H9 (cell line): ENCODE measurements at regions not wholly inside any gene's neighbourhood (a gene's known extent, or its start where the extent isn't known, plus 50 kb on each side); places are given as distances from the start of the nearest gene placed in this dataset.

Experiments
- DNase-seq: peaks from one replicate; pipeline ENCODE4 v3.0.0-alpha.2; 2017
- H2AFZ ChIP-seq: one replicate; pipeline ENCODE4 v1.6.1; 2013; ENCODE audit warnings: mild to moderate bottlenecking, low read length, control low read depth, moderate library complexity
- H2AK5ac ChIP-seq: 2 replicates; pipeline ENCODE4 v1.6.1; 2013; ENCODE audit warnings: low read length, control low read depth, mixed read lengths; ENCODE audit not compliant: insufficient read length
- H2BK120ac ChIP-seq: one replicate; pipeline ENCODE4 v1.6.1; 2013; ENCODE audit warnings: low read depth, mild to moderate bottlenecking, low read length, control low read depth, inconsistent platforms; ENCODE audit not compliant: poor library complexity, severe bottlenecking
- H2BK12ac ChIP-seq: 2 replicates; pipeline ENCODE4 v1.6.1; 2013; ENCODE audit warnings: low read length, control low read depth, mixed read lengths, low read depth; ENCODE audit not compliant: insufficient read length
- H2BK15ac ChIP-seq: 2 replicates; pipeline ENCODE4 v1.6.1; 2013; ENCODE audit warnings: low read depth, low read length, control low read depth
- H2BK20ac ChIP-seq: one replicate; pipeline ENCODE4 v1.6.1; 2013; ENCODE audit warnings: low read depth, mild to moderate bottlenecking, low read length, control low read depth, inconsistent platforms; ENCODE audit not compliant: poor library complexity, severe bottlenecking
- H2BK5ac ChIP-seq: 2 replicates; pipeline ENCODE4 v1.6.1; 2013; ENCODE audit warnings: low read length, control low read depth, mixed read lengths; ENCODE audit not compliant: insufficient read length
- H3K14ac ChIP-seq: 2 replicates; pipeline ENCODE4 v1.6.1; 2013; ENCODE audit warnings: low read length, control low read depth; ENCODE audit not compliant: insufficient read depth
- H3K18ac ChIP-seq: 2 replicates; pipeline ENCODE4 v1.6.1; 2013; ENCODE audit warnings: low read depth, mild to moderate bottlenecking, mixed read lengths, low read length, control low read depth; ENCODE audit not compliant: insufficient read length
- H3K23ac ChIP-seq: 2 replicates; pipeline ENCODE4 v1.6.1; 2013; ENCODE audit warnings: low read length, control low read depth, mixed read lengths, low read depth; ENCODE audit not compliant: insufficient read length
- H3K23me2 ChIP-seq: 2 replicates; pipeline ENCODE4 v1.6.1; 2013; ENCODE audit warnings: low read depth, mild to moderate bottlenecking, mixed read lengths, low read length, control low read depth; ENCODE audit not compliant: insufficient read length, poor library complexity, severe bottlenecking
- H3K27ac ChIP-seq: 2 replicates; pipeline ENCODE4 v1.5.1; 2013; ENCODE audit warnings: low read length, control low read depth, mixed read lengths, low read depth; ENCODE audit not compliant: insufficient read length
- H3K27me3 ChIP-seq: 2 replicates; pipeline ENCODE4 v1.6.1; 2013; ENCODE audit warnings: low read length, control low read depth, inconsistent platforms; ENCODE audit not compliant: insufficient read depth
- H3K4ac ChIP-seq: 2 replicates; pipeline ENCODE4 v1.6.1; 2013; ENCODE audit warnings: low read depth, mild to moderate bottlenecking, control low read depth, inconsistent platforms, low read length, moderate library complexity
- H3K4me1 ChIP-seq: 2 replicates; pipeline ENCODE4 v1.6.1; 2013; ENCODE audit warnings: low read length, control low read depth, inconsistent platforms; ENCODE audit not compliant: insufficient read depth
- H3K4me2 ChIP-seq: 2 replicates; pipeline ENCODE4 v1.6.1; 2013; ENCODE audit warnings: low read length, control low read depth, mixed read lengths; ENCODE audit not compliant: insufficient read length, insufficient read depth
- H3K56ac ChIP-seq: 2 replicates; pipeline ENCODE4 v1.6.1; 2013; ENCODE audit warnings: low read depth, mild to moderate bottlenecking, mixed read lengths, low read length, control low read depth; ENCODE audit not compliant: insufficient read length
- H3K79me1 ChIP-seq: 2 replicates; pipeline ENCODE4 v1.6.1; 2013; ENCODE audit warnings: low read depth, mild to moderate bottlenecking, moderate library complexity, low read length, control low read depth, inconsistent platforms; ENCODE audit not compliant: insufficient read depth, poor library complexity, severe bottlenecking
- H3K79me2 ChIP-seq: 2 replicates; pipeline ENCODE4 v1.6.1; 2013; ENCODE audit warnings: low read length, control low read depth, inconsistent platforms; ENCODE audit not compliant: insufficient read depth
- H3K9ac ChIP-seq: 2 replicates; pipeline ENCODE4 v1.6.1; 2013; ENCODE audit warnings: low read length, control low read depth, mixed read lengths; ENCODE audit not compliant: insufficient read length; ENCODE audit errors: extremely low read depth
- H3K9me3 ChIP-seq: one replicate; pipeline ENCODE4 v1.6.1; 2013; ENCODE audit warnings: low read depth, low read length, inconsistent platforms; ENCODE audit not compliant: control insufficient read depth
- H3T11ph ChIP-seq: one replicate; pipeline ENCODE4 v1.6.1; 2013; ENCODE audit warnings: mild to moderate bottlenecking, low read length, control low read depth, inconsistent platforms
- H4K20me1 ChIP-seq: one replicate; pipeline ENCODE4 v1.6.1; 2013; ENCODE audit not compliant: control insufficient read depth, insufficient read length, insufficient read depth
- H4K5ac ChIP-seq: 2 replicates; pipeline ENCODE4 v1.6.1; 2013; ENCODE audit warnings: low read depth, mild to moderate bottlenecking, mixed read lengths, low read length, control low read depth; ENCODE audit not compliant: insufficient read length
- H4K8ac ChIP-seq: replicated peaks from 2 replicates; pipeline ENCODE4 v1.6.1; 2013; ENCODE audit warnings: low read length, control low read depth, mixed read lengths, low read depth; ENCODE audit not compliant: insufficient read length
- H4K91ac ChIP-seq: 2 replicates; pipeline ENCODE4 v1.6.1; 2013; ENCODE audit warnings: low read depth, mild to moderate bottlenecking, moderate library complexity, mixed read lengths, low read length, control low read depth; ENCODE audit not compliant: insufficient read length
- H3K27ac Mint-ChIP-seq, 3 experiments: 2 replicates in 2 of 3; 3 replicates in 1 of 3; pipeline ENCODE4 v1.8.0; 2020 to 2021; ENCODE audit warnings: mixed read lengths in 3 of 3, mild to moderate bottlenecking in 1 of 3, moderate library complexity in 1 of 3
- H3K27me3 Mint-ChIP-seq: 2 replicates; pipeline ENCODE4 v1.8.0; 2021; ENCODE audit warnings: low read depth, mild to moderate bottlenecking, moderate library complexity, mixed read lengths
- H3K36me3 Mint-ChIP-seq, 3 experiments: 2 replicates in 2 of 3; 3 replicates in 1 of 3; pipeline ENCODE4 v1.8.0; 2020 to 2021; ENCODE audit warnings: low read depth in 3 of 3, mixed read lengths in 3 of 3; ENCODE audit not compliant: insufficient read depth in 1 of 3
- H3K4me1 Mint-ChIP-seq, 2 experiments: 2 replicates each; pipeline ENCODE4 v1.8.0; 2020; ENCODE audit warnings: mixed read lengths in 2 of 2
- H3K4me3 Mint-ChIP-seq, 2 experiments: 2 replicates in 1 of 2; 3 replicates in 1 of 2; pipeline ENCODE4 v1.8.0; 2020 to 2021; ENCODE audit warnings: mild to moderate bottlenecking in 2 of 2, mixed read lengths in 2 of 2, moderate library complexity in 1 of 2
- H3K9me3 Mint-ChIP-seq, 2 experiments: 2 replicates in 1 of 2; 3 replicates in 1 of 2; pipeline ENCODE4 v1.8.0; 2020; ENCODE audit warnings: mild to moderate bottlenecking in 2 of 2, mixed read lengths in 2 of 2, moderate library complexity in 1 of 2
- CTCF ChIP-seq: fragments of 200-600 bp; sonication (generic); conservative IDR thresholded peaks from 3 replicates; pipeline ENCODE4 v1.8.0; 2021; ENCODE audit warnings: antibody characterized with exemption, mild to moderate bottlenecking
- WGBS: extraction: QIAGEN DNeasy Blood & Tissue Kit; methylation state at CpG from one replicate; pipeline ENCODE4 v1.1.7; 2013; ENCODE audit warnings: missing lambda C conversion rate, low lambda C conversion rate, mixed read lengths; ENCODE audit not compliant: insufficient read length; ENCODE audit errors: extremely low coverage; 5-methylcytosine and 5-hydroxymethylcytosine counted together

GRCh38 chr11:109051200-109051599, 370.8 kb upstream of the C11orf87 start:
- Mint-ChIP-seq H3K27ac (no peak overlapping the region), H3K9me3 (no peaks in the 10 kb centered on the region), H3K36me3 (no peaks in the 10 kb centered on the region), H3K27me3 (peaks cover 16% of the 10 kb centered on the region), H3K4me3 (no peak overlapping the region), H3K4me1 (peaks cover 8 to 11% of the 10 kb centered on the region in 2 experiments; a peak in 3 of 4 replicates)
- H4K8ac ChIP-seq, result no peak overlapping the region
- H3K4ac ChIP-seq, result no peak overlapping the region
- H4K91ac ChIP-seq, result no peak overlapping the region
- no peaks in the 10 kb centered on the region for H3K79me2 ChIP-seq
- no peak overlapping the region for H3K56ac ChIP-seq
- H2AK5ac ChIP-seq, result no peak overlapping the region
- no peak overlapping the region for H4K5ac ChIP-seq
- no peaks in the 10 kb centered on the region for H4K20me1 ChIP-seq
- no peak overlapping the region for H2AFZ ChIP-seq
- H2BK20ac ChIP-seq, result no peak overlapping the region
- no peaks in the 10 kb centered on the region for H3K79me1 ChIP-seq
- no peak for TF ChIP-seq CTCF
- no peak overlapping the region for H2BK5ac ChIP-seq
- no peak overlapping the region for H3K23ac ChIP-seq
- no peak overlapping the region for H3K4me2 ChIP-seq
- H3K27me3 ChIP-seq, result no peaks in the 10 kb centered on the region
- no peak overlapping the region for H3K14ac ChIP-seq
- no CpG with 5 or more reads among the region's 3 CpGs for WGBS
- no peak overlapping the region for H3K27ac ChIP-seq
- H3K23me2 ChIP-seq, result no peaks in the 10 kb centered on the region
- no peak overlapping the region for H2BK120ac ChIP-seq
- no peak overlapping the region for H2BK15ac ChIP-seq
- H3K9ac ChIP-seq, result no peak overlapping the region
- H3K9me3 ChIP-seq, result no peaks in the 10 kb centered on the region
- H3K4me1 ChIP-seq, result no peaks in the 10 kb centered on the region; the same call in 1 of the 2 replicates
- H3K18ac ChIP-seq, result no peak overlapping the region
- H3T11ph ChIP-seq, result no peak overlapping the region
- no peak overlapping the region for H2BK12ac ChIP-seq
- DNase-seq, result no peak
